Activated CD4-positive, alpha-beta memory T cell treated with anti-CD3 and anti-CD28 coated beads, Interleukin-2, amount 10 ng/mL, durations not matched to agents 7 days and 5 days (primary cell): ENCODE measurements at regions not wholly inside any gene's neighbourhood (a gene's known extent, or its start where the extent isn't known, plus 50 kb on each side); places are given as distances from the start of the nearest gene placed in this dataset.

Experiments
- CTCF ChIA-PET: fragments of 350-600 bp; sonication (Branson Sonifier 250); formaldehyde crosslinking; loops from one replicate; lab custom pipeline; 2021; ENCODE audit warnings: antibody characterized with exemption, inconsistent platforms; lab: Charles Lee
- POLR2A ChIA-PET: fragments of 350-600 bp; sonication (Branson Sonifier 250); formaldehyde crosslinking; loops from one replicate; lab custom pipeline; 2021; ENCODE audit warnings: antibody characterized with exemption; lab: Charles Lee
- DNase-seq: peaks from one replicate; pipeline ENCODE4 v3.0.0-alpha.2; 2020
- H3K27ac Mint-ChIP-seq: one replicate; pipeline ENCODE4 v1.8.0; 2021; ENCODE audit warnings: mild to moderate bottlenecking, mixed read lengths
- H3K27me3 Mint-ChIP-seq: one replicate; pipeline ENCODE4 v1.8.0; 2021; ENCODE audit warnings: mixed read lengths
- H3K36me3 Mint-ChIP-seq: one replicate; pipeline ENCODE4 v1.8.0; 2021; ENCODE audit warnings: low read depth, mixed read lengths
- H3K4me1 Mint-ChIP-seq: one replicate; pipeline ENCODE4 v1.8.0; 2021; ENCODE audit warnings: mixed read lengths
- H3K4me3 Mint-ChIP-seq: one replicate; pipeline ENCODE4 v1.8.0; 2021; ENCODE audit warnings: mild to moderate bottlenecking, mixed read lengths
- H3K9me3 Mint-ChIP-seq: one replicate; pipeline ENCODE4 v1.8.0; 2021; ENCODE audit warnings: mixed read lengths

- Mint-ChIP-seq H3K4me1 (no peaks in the 10 kb centered on the region), H3K9me3 (peaks cover 14% of the 10 kb centered on the region), H3K27ac (no peak overlapping the region), H3K27me3 (no peaks in the 10 kb centered on the region), H3K36me3 (no peaks in the 10 kb centered on the region), H3K4me3 (no peak overlapping the region)
- no peak for DNase-seq
- CTCF ChIA-PET = no interaction called here
- POLR2A ChIA-PET = no interaction called here
Observed at GRCh38 chr6:76275746-76276145, 203.3 kb upstream of the IMPG1 start.

GRCh38 chr6:76264468-76264867 lies 192.0 kb upstream of the IMPG1 start:
- ChIA-PET POLR2A (no interaction called here), CTCF (no interaction called here)
- Mint-ChIP-seq H3K9me3 (peaks cover 17% of the 10 kb centered on the region), H3K4me1 (no peaks in the 10 kb centered on the region), H3K27ac (no peak overlapping the region), H3K36me3 (no peaks in the 10 kb centered on the region), H3K27me3 (no peaks in the 10 kb centered on the region), H3K4me3 (no peak overlapping the region)
- no peak for DNase-seq

GRCh38 chr6:76262240-76262639 lies 189.8 kb upstream of the IMPG1 start:
- no peaks in the 10 kb centered on the region for H3K36me3 Mint-ChIP-seq
- ChIA-PET CTCF (no interaction called here), POLR2A (no interaction called here)
- no peak overlapping the region for H3K27ac Mint-ChIP-seq
- H3K27me3 Mint-ChIP-seq = no peaks in the 10 kb centered on the region
- H3K4me3 Mint-ChIP-seq = no peak overlapping the region
- peaks cover 17% of the 10 kb centered on the region for H3K9me3 Mint-ChIP-seq
- no peak for DNase-seq
- H3K4me1 Mint-ChIP-seq = no peaks in the 10 kb centered on the region

GRCh38 chr6:76250666-76251065 lies 178.2 kb upstream of the IMPG1 start:
- no peak overlapping the region for H3K27ac Mint-ChIP-seq
- no peaks in the 10 kb centered on the region for H3K4me1 Mint-ChIP-seq
- H3K9me3 Mint-ChIP-seq = peaks cover 5% of the 10 kb centered on the region
- H3K4me3 Mint-ChIP-seq = no peak overlapping the region
- DNase-seq = no peak
- ChIA-PET POLR2A (no interaction called here), CTCF (no interaction called here)
- H3K27me3 Mint-ChIP-seq = no peaks in the 10 kb centered on the region
- H3K36me3 Mint-ChIP-seq = no peaks in the 10 kb centered on the region

GRCh38 chr6:76247527-76247926 lies 175.1 kb upstream of the IMPG1 start:
- no peaks in the 10 kb centered on the region for H3K36me3 Mint-ChIP-seq
- no peaks in the 10 kb centered on the region for H3K9me3 Mint-ChIP-seq
- H3K27me3 Mint-ChIP-seq = no peaks in the 10 kb centered on the region
- H3K27ac Mint-ChIP-seq = no peak overlapping the region
- DNase-seq = no peak
- no peaks in the 10 kb centered on the region for H3K4me1 Mint-ChIP-seq
- no peak overlapping the region for H3K4me3 Mint-ChIP-seq
- POLR2A ChIA-PET = no interaction called here
- CTCF ChIA-PET = no interaction called here

- H3K4me3 Mint-ChIP-seq = no peak overlapping the region
- CTCF ChIA-PET = no interaction called here
- no peaks in the 10 kb centered on the region for H3K27me3 Mint-ChIP-seq
- POLR2A ChIA-PET = no interaction called here
- H3K9me3 Mint-ChIP-seq = peaks cover 12% of the 10 kb centered on the region
- no peaks in the 10 kb centered on the region for H3K4me1 Mint-ChIP-seq
- no peak overlapping the region for H3K27ac Mint-ChIP-seq
- no peak for DNase-seq
- H3K36me3 Mint-ChIP-seq = no peaks in the 10 kb centered on the region
Observed at GRCh38 chr6:76240092-76240491, 167.6 kb upstream of the IMPG1 start.

- Mint-ChIP-seq H3K4me1 (no peaks in the 10 kb centered on the region), H3K36me3 (no peaks in the 10 kb centered on the region), H3K4me3 (no peak overlapping the region), H3K27me3 (no peaks in the 10 kb centered on the region), H3K9me3 (peaks cover 3% of the 10 kb centered on the region), H3K27ac (no peak overlapping the region)
- CTCF ChIA-PET = no interaction called here
- DNase-seq = no peak
- POLR2A ChIA-PET = no interaction called here
Observed at GRCh38 chr6:76230711-76231110, 158.2 kb upstream of the IMPG1 start.

GRCh38 chr6:76222189-76222588 lies 149.7 kb upstream of the IMPG1 start:
- ChIA-PET CTCF (interaction anchor here (1.7 kb wide), 1 partner anchor 287 kb away, joined by 4 read pairs; no protein-coding TSS in a partner anchor), POLR2A (no interaction called here)
- Mint-ChIP-seq H3K27me3 (no peaks in the 10 kb centered on the region), H3K4me1 (no peaks in the 10 kb centered on the region), H3K36me3 (no peaks in the 10 kb centered on the region), H3K9me3 (peaks cover 3% of the 10 kb centered on the region), H3K27ac (no peak overlapping the region), H3K4me3 (no peak overlapping the region)
- no peak for DNase-seq

- CTCF ChIA-PET = no interaction called here
- DNase-seq = no peak
- no peak overlapping the region for H3K27ac Mint-ChIP-seq
Observed at GRCh38 chr6:76221525-76221924, 149.1 kb upstream of the IMPG1 start.

GRCh38 chr6:76220805-76221204 lies 148.3 kb upstream of the IMPG1 start:
- Mint-ChIP-seq H3K27me3 (no peaks in the 10 kb centered on the region), H3K9me3 (peaks cover 3% of the 10 kb centered on the region), H3K4me1 (no peaks in the 10 kb centered on the region), H3K27ac (no peak overlapping the region), H3K4me3 (no peak overlapping the region), H3K36me3 (no peaks in the 10 kb centered on the region)
- ChIA-PET CTCF (no interaction called here), POLR2A (no interaction called here)
- no peak for DNase-seq

More at GRCh38 chr6:76221525-76221924, 149.1 kb upstream of the IMPG1 start:
- Mint-ChIP-seq H3K9me3 (peaks cover 3% of the 10 kb centered on the region), H3K4me1 (no peaks in the 10 kb centered on the region), H3K4me3 (no peak overlapping the region), H3K36me3 (no peaks in the 10 kb centered on the region), H3K27me3 (no peaks in the 10 kb centered on the region)
- POLR2A ChIA-PET = no interaction called here

GRCh38 chr6:76217606-76218005 lies 145.1 kb upstream of the IMPG1 start:
- no peaks in the 10 kb centered on the region for H3K36me3 Mint-ChIP-seq
- no peaks in the 10 kb centered on the region for H3K4me1 Mint-ChIP-seq
- H3K9me3 Mint-ChIP-seq = peaks cover 5% of the 10 kb centered on the region
- no peak overlapping the region for H3K27ac Mint-ChIP-seq
- DNase-seq = no peak
- ChIA-PET CTCF (no interaction called here), POLR2A (no interaction called here)
- H3K27me3 Mint-ChIP-seq = no peaks in the 10 kb centered on the region
- no peak overlapping the region for H3K4me3 Mint-ChIP-seq

GRCh38 chr6:76214546-76214945 lies 142.1 kb upstream of the IMPG1 start:
- ChIA-PET POLR2A (no interaction called here), CTCF (no interaction called here)
- Mint-ChIP-seq H3K27ac (no peak overlapping the region), H3K4me1 (no peaks in the 10 kb centered on the region), H3K36me3 (no peaks in the 10 kb centered on the region), H3K9me3 (peaks cover 8% of the 10 kb centered on the region), H3K27me3 (no peaks in the 10 kb centered on the region), H3K4me3 (no peak overlapping the region)
- no peak for DNase-seq

- DNase-seq = no peak
- H3K4me3 Mint-ChIP-seq = no peak overlapping the region
- POLR2A ChIA-PET = no interaction called here
- CTCF ChIA-PET = no interaction called here
- no peaks in the 10 kb centered on the region for H3K27me3 Mint-ChIP-seq
- H3K36me3 Mint-ChIP-seq = no peaks in the 10 kb centered on the region
- no peaks in the 10 kb centered on the region for H3K4me1 Mint-ChIP-seq
- no peak overlapping the region for H3K27ac Mint-ChIP-seq
- H3K9me3 Mint-ChIP-seq = peaks cover 3% of the 10 kb centered on the region
Observed at GRCh38 chr6:76174722-76175121, 102.3 kb upstream of the IMPG1 start.

GRCh38 chr6:76166874-76167273 lies 94.4 kb upstream of the IMPG1 start:
- H3K4me1 Mint-ChIP-seq = no peaks in the 10 kb centered on the region
- ChIA-PET CTCF (no interaction called here), POLR2A (no interaction called here)
- H3K27me3 Mint-ChIP-seq = no peaks in the 10 kb centered on the region
- H3K27ac Mint-ChIP-seq = no peak overlapping the region
- no peaks in the 10 kb centered on the region for H3K36me3 Mint-ChIP-seq
- peaks cover 10% of the 10 kb centered on the region for H3K9me3 Mint-ChIP-seq
- no peak overlapping the region for H3K4me3 Mint-ChIP-seq
- DNase-seq = no peak

GRCh38 chr6:76166297-76166696 lies 93.8 kb upstream of the IMPG1 start:
- Mint-ChIP-seq H3K36me3 (no peaks in the 10 kb centered on the region), H3K4me1 (no peaks in the 10 kb centered on the region), H3K9me3 (peaks cover 10% of the 10 kb centered on the region), H3K27ac (no peak overlapping the region), H3K27me3 (no peaks in the 10 kb centered on the region), H3K4me3 (no peak overlapping the region)
- no peak for DNase-seq
- ChIA-PET POLR2A (no interaction called here), CTCF (no interaction called here)
